ENCODE measurements at regions not wholly inside any gene's neighbourhood (a gene's known extent, or its start where the extent isn't known, plus 50 kb on each side); places are given as distances from the start of the nearest gene placed in this dataset.

DNA sequence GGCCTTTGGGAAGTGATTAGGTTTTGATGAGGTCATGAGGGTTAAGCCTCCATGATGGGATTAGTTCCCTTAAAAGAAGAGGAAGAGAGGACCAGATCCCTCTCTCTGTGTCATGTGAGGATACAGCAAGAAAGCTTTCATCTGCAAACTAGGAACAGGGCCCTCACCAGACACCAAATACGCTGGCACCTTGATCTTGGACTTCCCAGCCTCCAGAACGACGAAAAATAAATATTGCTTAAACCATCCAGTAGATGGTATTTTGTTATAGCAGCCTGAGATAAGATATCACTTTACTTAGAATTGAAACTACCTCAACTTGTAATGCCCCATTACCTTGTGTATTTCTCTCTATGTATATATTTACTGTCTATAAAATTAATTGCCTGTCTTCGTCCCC is 65.4 kb upstream of the NNAT start:
- Mint-ChIP-seq H3K4me1 (peaks cover 0 to 5% (median 0%) of the 10 kb centered on the region in 7 donors), H3K27ac (no peak overlapping the region), H3K36me3 (peaks cover 0 to 41% (median 17%) of the 10 kb centered on the region in 5 donors), H3K4me3 (no peak overlapping the region), H3K27me3 (peaks cover 6 to 24% (median 11%) of the 10 kb centered on the region in 5 donors), H3K9me3 (peaks cover 19 to 71% (median 28%) of the 10 kb centered on the region in 11 donors)
- ChIA-PET CTCF (no interaction called here), POLR2A (no interaction called here)
- Histone ChIP-seq H3K36me3 (ENCODE audit: control insufficient read depth in 2 of 3, insufficient read depth in 3 of 3, low read length in 3 of 3) (no peaks in the 10 kb centered on the region), H3K9me3 (ENCODE audit: control insufficient read depth in 2 of 3, low read length in 3 of 3) (peaks cover 0 to 25% (median 0%) of the 10 kb centered on the region in 3 experiments), H3K4me3 (ENCODE audit: low read length) (no peak overlapping the region), H3K27ac (ENCODE audit: low read depth, low read length) (no peak overlapping the region), H3K4me1 (ENCODE audit: control insufficient read depth in 2 of 2, insufficient read depth in 2 of 2, low read length in 2 of 2) (no peaks in the 10 kb centered on the region), H3K27me3 (ENCODE audit: control insufficient read depth in 2 of 2, insufficient read depth in 2 of 2, low read length in 2 of 2) (no peaks in the 10 kb centered on the region)
- ATAC-seq: no peak
- intact Hi-C loops (cut with micrococcal nuclease): no loop called here
- DNase-seq: no peak

DNA sequence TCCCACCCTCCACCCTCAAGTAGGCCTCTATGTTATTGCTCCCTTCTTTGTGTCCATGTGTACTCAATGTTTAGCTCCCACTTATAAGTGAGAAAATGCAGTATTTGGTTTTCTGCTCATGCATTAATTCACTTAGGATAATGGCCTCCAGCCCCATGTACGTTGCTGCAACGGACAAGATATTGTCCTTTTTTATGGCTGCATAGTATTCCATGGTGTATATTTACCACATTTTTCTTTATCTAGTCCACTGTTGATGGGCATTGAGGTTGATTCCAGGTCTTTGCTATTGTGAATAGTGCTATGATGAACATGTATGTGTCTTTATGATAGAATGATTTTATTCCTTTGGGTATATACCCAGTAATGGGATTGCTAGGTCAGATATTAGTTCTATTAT is 64.1 kb upstream of the NNAT start:
- H3K36me3 ChIP-seq (ENCODE audit: control insufficient read depth in 2 of 3, insufficient read depth in 3 of 3, low read length in 3 of 3): no peaks in the 10 kb centered on the region
- H3K9me3 ChIP-seq (ENCODE audit: control insufficient read depth in 2 of 3, low read length in 3 of 3): peaks cover 0 to 25% (median 0%) of the 10 kb centered on the region in 3 experiments
- Mint-ChIP-seq H3K27ac (no peak overlapping the region), H3K36me3 (peaks cover 0 to 46% (median 17%) of the 10 kb centered on the region in 5 donors), H3K27me3 (peaks cover 9 to 24% (median 11%) of the 10 kb centered on the region in 5 donors), H3K4me1 (peaks cover 0 to 5% (median 0%) of the 10 kb centered on the region in 7 donors), H3K9me3 (peaks cover 19 to 75% (median 28%) of the 10 kb centered on the region in 11 donors), H3K4me3 (no peak overlapping the region)
- DNase-seq (no peak), ATAC-seq (no peak)
- H3K27ac ChIP-seq (ENCODE audit: low read depth, low read length): no peak overlapping the region
- CTCF ChIA-PET: no interaction called here
- POLR2A ChIA-PET: no interaction called here
- no peaks in the 10 kb centered on the region for H3K4me1 ChIP-seq (ENCODE audit: control insufficient read depth in 2 of 2, insufficient read depth in 2 of 2, low read length in 2 of 2)
- no peaks in the 10 kb centered on the region for H3K27me3 ChIP-seq (ENCODE audit: control insufficient read depth in 2 of 2, insufficient read depth in 2 of 2, low read length in 2 of 2)
- H3K4me3 ChIP-seq (ENCODE audit: low read length): no peak overlapping the region
- intact Hi-C loops (cut with micrococcal nuclease): no loop called here

GRCh38 chr20:37457921-37458320 is 63.1 kb upstream of the NNAT start:
- Histone ChIP-seq H3K4me3 (ENCODE audit: low read length) (no peak overlapping the region), H3K27me3 (ENCODE audit: control insufficient read depth in 2 of 2, insufficient read depth in 2 of 2, low read length in 2 of 2) (no peaks in the 10 kb centered on the region), H3K36me3 (ENCODE audit: control insufficient read depth in 2 of 3, insufficient read depth in 3 of 3, low read length in 3 of 3) (no peaks in the 10 kb centered on the region), H3K27ac (ENCODE audit: low read depth, low read length) (no peak overlapping the region), H3K4me1 (ENCODE audit: control insufficient read depth in 2 of 2, insufficient read depth in 2 of 2, low read length in 2 of 2) (no peaks in the 10 kb centered on the region), H3K9me3 (ENCODE audit: control insufficient read depth in 2 of 3, low read length in 3 of 3) (peaks cover 0 to 25% (median 0%) of the 10 kb centered on the region in 3 experiments)
- peaks cover 0 to 5% (median 0%) of the 10 kb centered on the region in 7 donors for H3K4me1 Mint-ChIP-seq
- H3K9me3 Mint-ChIP-seq: peaks cover 19 to 75% (median 28%) of the 10 kb centered on the region in 11 donors
- H3K36me3 Mint-ChIP-seq: peaks cover 0 to 46% (median 17%) of the 10 kb centered on the region in 5 donors
- POLR2A ChIA-PET: no interaction called here
- ATAC-seq: no peak
- no peak overlapping the region for H3K27ac Mint-ChIP-seq
- CTCF ChIA-PET: no interaction called here
- no peak overlapping the region for H3K4me3 Mint-ChIP-seq
- DNase-seq: no peak
- peaks cover 9 to 24% (median 11%) of the 10 kb centered on the region in 5 donors for H3K27me3 Mint-ChIP-seq
- intact Hi-C loops (cut with micrococcal nuclease): no loop called here

- H3K9me3 Mint-ChIP-seq: peaks cover 19 to 73% (median 27%) of the 10 kb centered on the region in 11 donors
- no peaks in the 10 kb centered on the region for H3K4me1 ChIP-seq (ENCODE audit: control insufficient read depth in 2 of 2, insufficient read depth in 2 of 2, low read length in 2 of 2)
- H3K27me3 Mint-ChIP-seq: peaks cover 8 to 21% (median 11%) of the 10 kb centered on the region in 5 donors
- H3K36me3 ChIP-seq (ENCODE audit: control insufficient read depth in 2 of 3, insufficient read depth in 3 of 3, low read length in 3 of 3): no peaks in the 10 kb centered on the region
- H3K4me1 Mint-ChIP-seq: peaks cover 0 to 5% (median 0%) of the 10 kb centered on the region in 7 donors
- no peaks in the 10 kb centered on the region for H3K27me3 ChIP-seq (ENCODE audit: control insufficient read depth in 2 of 2, insufficient read depth in 2 of 2, low read length in 2 of 2)
- intact Hi-C loops (cut with micrococcal nuclease): no loop called here
- H3K9me3 ChIP-seq (ENCODE audit: control insufficient read depth in 2 of 3, low read length in 3 of 3): peaks cover 0 to 25% (median 0%) of the 10 kb centered on the region in 3 experiments
- no peak overlapping the region for H3K27ac Mint-ChIP-seq
- ChIA-PET POLR2A (no interaction called here), CTCF (no interaction called here)
- ATAC-seq: no peak
- no peak overlapping the region for H3K27ac ChIP-seq (ENCODE audit: low read depth, low read length)
- H3K36me3 Mint-ChIP-seq: peaks cover 0 to 46% (median 17%) of the 10 kb centered on the region in 5 donors
- no peak overlapping the region for H3K4me3 ChIP-seq (ENCODE audit: low read length)
- no peak for DNase-seq
- no peak overlapping the region for H3K4me3 Mint-ChIP-seq
These were observed 62.3 kb upstream of the NNAT start for GRCh38 chr20:37458761-37459160.

GRCh38 chr20:37461405-37461804 is 59.6 kb upstream of the NNAT start:
- no peak overlapping the region for H3K4me3 ChIP-seq (ENCODE audit: low read length)
- intact Hi-C loops (cut with micrococcal nuclease): no loop called here
- ChIA-PET POLR2A (no interaction called here), CTCF (no interaction called here)
- peaks cover 9 to 47% (median 17%) of the 10 kb centered on the region in 11 donors for H3K9me3 Mint-ChIP-seq
- H3K36me3 ChIP-seq (ENCODE audit: control insufficient read depth in 2 of 3, insufficient read depth in 3 of 3, low read length in 3 of 3): no peaks in the 10 kb centered on the region
- H3K9me3 ChIP-seq (ENCODE audit: control insufficient read depth in 2 of 3, low read length in 3 of 3): no peaks in the 10 kb centered on the region
- no peak overlapping the region for H3K27ac ChIP-seq (ENCODE audit: low read depth, low read length)
- ATAC-seq: no peak
- H3K27ac Mint-ChIP-seq: no peak overlapping the region
- DNase-seq: no peak
- peaks cover 5 to 24% (median 14%) of the 10 kb centered on the region in 5 donors for H3K27me3 Mint-ChIP-seq
- H3K4me1 Mint-ChIP-seq: peaks cover 0 to 5% (median 0%) of the 10 kb centered on the region in 7 donors
- no peaks in the 10 kb centered on the region for H3K4me1 ChIP-seq (ENCODE audit: control insufficient read depth in 2 of 2, insufficient read depth in 2 of 2, low read length in 2 of 2)
- no peak overlapping the region for H3K4me3 Mint-ChIP-seq
- H3K36me3 Mint-ChIP-seq: peaks cover 0 to 29% (median 12%) of the 10 kb centered on the region in 5 donors
- no peaks in the 10 kb centered on the region for H3K27me3 ChIP-seq (ENCODE audit: control insufficient read depth in 2 of 2, insufficient read depth in 2 of 2, low read length in 2 of 2)

GRCh38 chr20:37463726-37464494 is 57.1 kb upstream of the NNAT start:
- CTCF ChIA-PET: no interaction called here

DNA sequence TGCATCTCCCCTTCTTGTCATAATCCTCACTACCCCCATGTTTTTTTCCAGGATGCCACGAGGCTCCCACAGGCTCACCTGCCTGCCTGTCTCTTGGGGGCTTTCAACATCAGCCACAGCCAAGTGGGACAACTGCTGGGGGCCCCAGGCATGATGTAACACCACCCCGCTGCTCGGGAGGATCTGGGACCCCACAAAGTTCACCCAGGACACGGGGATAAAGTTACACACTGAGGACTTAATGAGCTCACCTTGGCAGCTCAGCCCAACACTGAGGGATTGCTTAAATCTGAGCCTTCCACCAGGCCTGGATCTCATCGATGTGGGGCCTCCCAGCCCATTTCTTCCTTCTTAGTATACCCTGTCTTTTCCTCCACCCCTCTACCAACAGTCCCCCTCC is 56.4 kb upstream of the NNAT start:
- ChIA-PET CTCF (no interaction called here), POLR2A (no interaction called here)
- Mint-ChIP-seq H3K27me3 (peaks cover 4 to 32% (median 17%) of the 10 kb centered on the region in 5 donors), H3K4me1 (peaks cover 0 to 6% (median 0%) of the 10 kb centered on the region in 7 donors), H3K9me3 (peaks cover 0 to 15% (median 6%) of the 10 kb centered on the region in 11 donors), H3K27ac (no peak overlapping the region), H3K4me3 (no peak overlapping the region), H3K36me3 (peaks cover 0 to 13% (median 6%) of the 10 kb centered on the region in 5 donors)
- Histone ChIP-seq H3K9me3 (ENCODE audit: control insufficient read depth in 2 of 3, low read length in 3 of 3) (no peaks in the 10 kb centered on the region), H3K27ac (ENCODE audit: low read depth, low read length) (no peak overlapping the region), H3K27me3 (ENCODE audit: control insufficient read depth in 2 of 2, insufficient read depth in 2 of 2, low read length in 2 of 2) (no peaks in the 10 kb centered on the region), H3K4me1 (ENCODE audit: control insufficient read depth in 2 of 2, insufficient read depth in 2 of 2, low read length in 2 of 2) (no peaks in the 10 kb centered on the region), H3K36me3 (ENCODE audit: control insufficient read depth in 2 of 3, insufficient read depth in 3 of 3, low read length in 3 of 3) (no peaks in the 10 kb centered on the region), H3K4me3 (ENCODE audit: low read length) (no peak overlapping the region)
- ATAC-seq: no peak
- no peak for DNase-seq
- intact Hi-C loops (cut with micrococcal nuclease): no loop called here

More at GRCh38 chr20:37463726-37464494, 57.1 kb upstream of the NNAT start:
- DNase-seq: no peak
- Histone ChIP-seq H3K36me3 (ENCODE audit: control insufficient read depth in 2 of 3, insufficient read depth in 3 of 3, low read length in 3 of 3) (no peaks in the 10 kb centered on the region), H3K4me1 (ENCODE audit: control insufficient read depth in 2 of 2, insufficient read depth in 2 of 2, low read length in 2 of 2) (no peaks in the 10 kb centered on the region), H3K27ac (ENCODE audit: low read depth, low read length) (no peak overlapping the region), H3K27me3 (ENCODE audit: control insufficient read depth in 2 of 2, insufficient read depth in 2 of 2, low read length in 2 of 2) (no peaks in the 10 kb centered on the region), H3K9me3 (ENCODE audit: control insufficient read depth in 2 of 3, low read length in 3 of 3) (no peaks in the 10 kb centered on the region), H3K4me3 (ENCODE audit: low read length) (no peak overlapping the region)
- H3K4me3 Mint-ChIP-seq: no peak overlapping the region
- H3K27ac Mint-ChIP-seq: no peak overlapping the region
- peaks cover 0 to 22% (median 8%) of the 10 kb centered on the region in 11 donors for H3K9me3 Mint-ChIP-seq
- intact Hi-C loops (cut with micrococcal nuclease): no loop called here
- peaks cover 0 to 5% (median 0%) of the 10 kb centered on the region in 7 donors for H3K4me1 Mint-ChIP-seq
- H3K27me3 Mint-ChIP-seq: peaks cover 4 to 29% (median 13%) of the 10 kb centered on the region in 5 donors
- peaks cover 0 to 13% (median 6%) of the 10 kb centered on the region in 5 donors for H3K36me3 Mint-ChIP-seq
- POLR2A ChIA-PET: no interaction called here
- no peak for ATAC-seq
